Uterus (tissue), 3 donors: ENCODE measurements at regions not wholly inside any gene's neighbourhood (a gene's known extent, or its start where the extent isn't known, plus 50 kb on each side); places are given as distances from the start of the nearest gene placed in this dataset.

ENCODE experiments used
- DNase-seq, 2 donors: peaks; one replicate each; pipeline ENCODE4 v3.0.0-alpha.2; 2019 to 2020
- H3K27ac ChIP-seq, 2 donors: fragments of 200-600 bp; sonication (generic); 1 replicate in 1 of 2; 2 replicates in 1 of 2; pipeline ENCODE4 v1.5.1; 2016 to 2018
- H3K27me3 ChIP-seq, 2 donors: fragments of 200-600 bp; sonication (generic); one replicate each; pipeline ENCODE4 v1.5.1; 2018 to 2019; ENCODE audit warnings: control low read depth in 1 of 2
- H3K36me3 ChIP-seq, 2 donors: fragments of 200-600 bp; sonication (generic); one replicate each; pipeline ENCODE4 v1.5.1; 2019; ENCODE audit warnings: control low read depth in 1 of 2
- H3K4me1 ChIP-seq, 2 donors: fragments of 200-600 bp; sonication (generic); one replicate each; pipeline ENCODE4 v1.5.1; 2018 to 2019; ENCODE audit warnings: control low read depth in 1 of 2
- H3K4me3 ChIP-seq, 2 donors: fragments of 200-600 bp; sonication (generic); 1 replicate in 1 of 2; 2 replicates in 1 of 2; pipeline ENCODE4 v1.5.1; 2018 to 2019; ENCODE audit warnings: mild to moderate bottlenecking in 1 of 2
- H3K9me3 ChIP-seq, 2 donors: fragments of 200-600 bp; sonication (generic); one replicate each; pipeline ENCODE4 v1.5.1; 2019; ENCODE audit warnings: control low read depth in 1 of 2
- CTCF ChIP-seq, 4 experiments: fragments of 200-600 bp in 2 of 4; fragments of 450-650 bp in 2 of 4; sonication (generic) in 2 of 4; IDR thresholded peaks; one replicate each; pipeline ENCODE4 v1.5.1; 2016 to 2019; ENCODE audit warnings: antibody characterized with exemption in 4 of 4, mild to moderate bottlenecking in 2 of 4, moderate library complexity in 1 of 4
- POLR2A ChIP-seq, 2 donors: fragments of 450-650 bp; IDR thresholded peaks; one replicate each; pipeline ENCODE4 v1.6.1; 2016; ENCODE audit warnings: antibody characterized with exemption in 2 of 2, mild to moderate bottlenecking in 1 of 2, moderate library complexity in 1 of 2
- intact Hi-C: fragments of 100-400 bp; cut with DNase I; formaldehyde crosslinking; loops from one replicate; pipeline ENCODE4 v1.15.1; 2023; ENCODE audit warnings: low total_unique reads
- donor health status: DM: yes; HTN: yes; CAD: no.

GRCh38 chr11:80995523-80995922 is 1554.7 kb upstream of the TENM4 start:
- H3K27ac ChIP-seq, result no peak overlapping the region
- intact Hi-C loops, result no loop called here
- H3K9me3 ChIP-seq, result no peaks in the 10 kb centered on the region
- no peak for TF ChIP-seq CTCF (IDR thresholded peaks at IDR 0.05)
- TF ChIP-seq POLR2A (IDR thresholded peaks at IDR 0.05), result no peak
- no peaks in the 10 kb centered on the region for H3K4me1 ChIP-seq
- DNase-seq, result no peak
- no peak overlapping the region for H3K4me3 ChIP-seq
- no peaks in the 10 kb centered on the region for H3K27me3 ChIP-seq
- no peaks in the 10 kb centered on the region for H3K36me3 ChIP-seq

GRCh38 chr11:80993536-80993935 is 1552.7 kb upstream of the TENM4 start:
- no peak for DNase-seq
- intact Hi-C loops, result no loop called here
- TF ChIP-seq CTCF (IDR thresholded peaks at IDR 0.05), result no peak
- TF ChIP-seq POLR2A (IDR thresholded peaks at IDR 0.05), result no peak
- Histone ChIP-seq H3K36me3 (no peaks in the 10 kb centered on the region), H3K27ac (no peak overlapping the region), H3K9me3 (no peaks in the 10 kb centered on the region), H3K4me3 (no peak overlapping the region), H3K27me3 (no peaks in the 10 kb centered on the region), H3K4me1 (no peaks in the 10 kb centered on the region)

- DNase-seq, result no peak
- no peaks in the 10 kb centered on the region for H3K4me1 ChIP-seq
- no peaks in the 10 kb centered on the region for H3K9me3 ChIP-seq
- H3K27ac ChIP-seq, result no peak overlapping the region
- TF ChIP-seq POLR2A (IDR thresholded peaks at IDR 0.05) (no peak), CTCF (IDR thresholded peaks at IDR 0.05) (no peak)
- no peak overlapping the region for H3K4me3 ChIP-seq
- no peaks in the 10 kb centered on the region for H3K36me3 ChIP-seq
- no peaks in the 10 kb centered on the region for H3K27me3 ChIP-seq
- intact Hi-C loops, result no loop called here
Observed at GRCh38 chr11:80990885-80991284, 1550.1 kb upstream of the TENM4 start.

GRCh38 chr11:80987171-80987570 is 1546.3 kb upstream of the TENM4 start:
- H3K4me3 ChIP-seq, result no peak overlapping the region
- H3K27me3 ChIP-seq, result no peaks in the 10 kb centered on the region
- H3K4me1 ChIP-seq, result no peaks in the 10 kb centered on the region
- no peaks in the 10 kb centered on the region for H3K36me3 ChIP-seq
- H3K9me3 ChIP-seq, result no peaks in the 10 kb centered on the region
- TF ChIP-seq CTCF (IDR thresholded peaks at IDR 0.05) (no peak), POLR2A (IDR thresholded peaks at IDR 0.05) (no peak)
- no peak for DNase-seq
- no peak overlapping the region for H3K27ac ChIP-seq
- intact Hi-C loops, result no loop called here

- no peak for TF ChIP-seq CTCF (IDR thresholded peaks at IDR 0.05)
- TF ChIP-seq POLR2A (IDR thresholded peaks at IDR 0.05), result no peak
- Histone ChIP-seq H3K9me3 (no peaks in the 10 kb centered on the region), H3K4me3 (no peak overlapping the region), H3K27me3 (no peaks in the 10 kb centered on the region), H3K36me3 (no peaks in the 10 kb centered on the region), H3K4me1 (no peaks in the 10 kb centered on the region), H3K27ac (no peak overlapping the region)
- no peak for DNase-seq
- intact Hi-C loops, result no loop called here
Observed at GRCh38 chr11:80986421-80987074, 1545.7 kb upstream of the TENM4 start.
